ENCODE measurements at regions not wholly inside any gene's neighbourhood (a gene's known extent, or its start where the extent isn't known, plus 50 kb on each side); places are given as distances from the start of the nearest gene placed in this dataset.

DNA sequence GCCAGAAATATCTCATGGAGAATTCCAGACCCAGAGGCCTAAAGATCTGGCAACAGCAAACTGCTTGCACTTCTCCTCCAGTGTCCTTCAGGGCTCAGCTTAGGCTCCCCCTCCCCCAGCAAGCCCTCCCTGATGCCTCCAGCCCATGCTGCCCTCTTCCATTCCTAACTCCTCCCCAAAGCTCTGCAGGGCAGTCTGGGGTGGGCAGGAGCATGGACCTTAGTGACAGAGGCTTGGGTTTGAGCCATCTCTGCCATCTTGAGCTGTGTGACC is 436.8 kb downstream of the PTPRU start:
- TF ChIP-seq SIN3A (IDR thresholded peaks at IDR 0.05; ENCODE audit: low read depth, low read length) (no peak), TAF1 (IDR thresholded peaks at IDR 0.05; ENCODE audit: borderline replicate concordance, low read depth, low read length) (no peak), FOXK2 (IDR thresholded peaks at IDR 0.05) (no peak), MEF2A (IDR thresholded peaks at IDR 0.05; ENCODE audit: insufficient read depth, low read depth, low read length) (no peak), POU2F2 (IDR thresholded peaks at IDR 0.05; ENCODE audit: borderline replicate concordance, low read depth, low read length) (no peak)
- TF ChIP-seq, protein P1, sequence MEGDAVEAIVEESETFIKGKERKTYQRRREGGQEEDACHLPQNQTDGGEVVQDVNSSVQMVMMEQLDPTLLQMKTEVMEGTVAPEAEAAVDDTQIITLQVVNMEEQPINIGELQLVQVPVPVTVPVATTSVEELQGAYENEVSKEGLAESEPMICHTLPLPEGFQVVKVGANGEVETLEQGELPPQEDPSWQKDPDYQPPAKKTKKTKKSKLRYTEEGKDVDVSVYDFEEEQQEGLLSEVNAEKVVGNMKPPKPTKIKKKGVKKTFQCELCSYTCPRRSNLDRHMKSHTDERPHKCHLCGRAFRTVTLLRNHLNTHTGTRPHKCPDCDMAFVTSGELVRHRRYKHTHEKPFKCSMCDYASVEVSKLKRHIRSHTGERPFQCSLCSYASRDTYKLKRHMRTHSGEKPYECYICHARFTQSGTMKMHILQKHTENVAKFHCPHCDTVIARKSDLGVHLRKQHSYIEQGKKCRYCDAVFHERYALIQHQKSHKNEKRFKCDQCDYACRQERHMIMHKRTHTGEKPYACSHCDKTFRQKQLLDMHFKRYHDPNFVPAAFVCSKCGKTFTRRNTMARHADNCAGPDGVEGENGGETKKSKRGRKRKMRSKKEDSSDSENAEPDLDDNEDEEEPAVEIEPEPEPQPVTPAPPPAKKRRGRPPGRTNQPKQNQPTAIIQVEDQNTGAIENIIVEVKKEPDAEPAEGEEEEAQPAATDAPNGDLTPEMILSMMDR (IDR thresholded peaks at IDR 0.05 in 2 of 3, conservative IDR thresholded peaks at IDR 0.05 in 1 of 3; ENCODE audit: control insufficient read depth in 2 of 3, extremely low read depth in 1 of 3, insufficient read depth in 1 of 3, low read depth in 3 of 3, low read length in 3 of 3), result no peak
- TF ChIP-seq, protein P2, sequence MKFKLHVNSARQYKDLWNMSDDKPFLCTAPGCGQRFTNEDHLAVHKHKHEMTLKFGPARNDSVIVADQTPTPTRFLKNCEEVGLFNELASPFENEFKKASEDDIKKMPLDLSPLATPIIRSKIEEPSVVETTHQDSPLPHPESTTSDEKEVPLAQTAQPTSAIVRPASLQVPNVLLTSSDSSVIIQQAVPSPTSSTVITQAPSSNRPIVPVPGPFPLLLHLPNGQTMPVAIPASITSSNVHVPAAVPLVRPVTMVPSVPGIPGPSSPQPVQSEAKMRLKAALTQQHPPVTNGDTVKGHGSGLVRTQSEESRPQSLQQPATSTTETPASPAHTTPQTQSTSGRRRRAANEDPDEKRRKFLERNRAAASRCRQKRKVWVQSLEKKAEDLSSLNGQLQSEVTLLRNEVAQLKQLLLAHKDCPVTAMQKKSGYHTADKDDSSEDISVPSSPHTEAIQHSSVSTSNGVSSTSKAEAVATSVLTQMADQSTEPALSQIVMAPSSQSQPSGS (IDR thresholded peaks at IDR 0.05; ENCODE audit: low read length), result no peak
